ENCODE measurements at regions not wholly inside any gene's neighbourhood (a gene's known extent, or its start where the extent isn't known, plus 50 kb on each side); places are given as distances from the start of the nearest gene placed in this dataset.
"Not testable (repeated sequence)": the region's sequence is repeated elsewhere in the genome, so short reads cannot be mapped to it uniquely, and the experiment has no call there.

GRCh38 chr13:58926858-58927257 is 1236.9 kb downstream of the DIAPH3 start:
- FAIRE-seq = no peak
- no peak for DNase-seq (ENCODE audit: extremely low spot score, insufficient read length, low read depth)

DNA sequence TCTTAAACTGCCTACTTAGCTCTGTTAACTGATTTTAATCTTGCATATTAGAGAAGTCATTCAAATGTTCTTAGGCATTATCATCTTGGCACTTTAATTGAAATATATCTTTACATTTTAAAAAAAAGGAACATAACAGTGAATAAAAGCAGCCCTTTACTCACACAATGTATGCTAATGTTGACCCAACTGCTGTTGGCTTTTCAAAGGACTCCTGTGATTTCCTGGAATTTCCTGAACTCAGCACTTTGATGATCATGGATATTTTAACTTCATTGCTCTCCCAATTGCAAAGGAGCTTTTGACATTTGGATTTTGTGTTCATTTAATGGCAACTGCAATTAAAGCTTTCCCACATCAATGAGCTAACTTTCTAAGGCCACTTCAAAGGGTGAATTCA is 1230.3 kb downstream of the DIAPH3 start:
- no peak for FAIRE-seq
- no peak for DNase-seq (ENCODE audit: extremely low spot score, insufficient read length, low read depth)

- FAIRE-seq (no peak), DNase-seq (ENCODE audit: extremely low spot score, insufficient read length, low read depth) (no peak)
These were observed 1228.0 kb downstream of the DIAPH3 start for GRCh38 chr13:58935689-58936088.

DNA sequence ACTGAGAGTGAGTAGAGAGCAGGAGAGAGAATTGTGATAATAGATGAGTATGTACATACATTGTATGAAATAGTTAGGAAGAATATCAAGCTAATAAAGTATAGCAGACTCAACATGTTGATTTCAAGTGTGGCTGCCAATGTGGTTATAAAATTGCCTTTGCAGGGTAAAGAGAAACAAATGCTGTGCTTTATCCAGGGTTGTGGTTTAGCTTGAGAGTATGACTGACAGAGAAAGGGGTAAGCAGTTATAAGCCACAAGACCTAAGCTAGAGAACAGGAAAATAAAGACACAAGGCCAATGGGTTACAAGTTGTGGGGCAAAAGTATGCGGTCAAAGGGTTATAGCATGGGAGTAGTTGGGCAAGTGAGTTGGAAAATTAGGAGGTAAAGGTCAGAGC is 1217.5 kb downstream of the DIAPH3 start:
- DNase-seq (ENCODE audit: extremely low spot score, insufficient read length, low read depth) (no peak), FAIRE-seq (no peak)

- DNase-seq (ENCODE audit: extremely low spot score, insufficient read length, low read depth) = no peak
- no peak for FAIRE-seq
These were observed 1214.1 kb downstream of the DIAPH3 start for GRCh38 chr13:58949646-58950045.

- peak; percentile 5 for FAIRE-seq
- DNase-seq (ENCODE audit: extremely low spot score, insufficient read length, low read depth) = no peak
These were observed 1212.8 kb downstream of the DIAPH3 start for GRCh38 chr13:58950911-58951310.

GRCh38 chr13:58953638-58954037 is 1210.1 kb downstream of the DIAPH3 start:
- DNase-seq (ENCODE audit: extremely low spot score, insufficient read length, low read depth) (no peak), FAIRE-seq (peak; percentile 73)

GRCh38 chr13:58955546-58956385 is 1208.0 kb downstream of the DIAPH3 start:
- DNase-seq (ENCODE audit: extremely low spot score, insufficient read length, low read depth) = no peak
- no peak for FAIRE-seq

GRCh38 chr13:58958097-58958496 is 1205.6 kb downstream of the DIAPH3 start:
- not testable (repeated sequence) for DNase-seq (ENCODE audit: extremely low spot score, insufficient read length, low read depth)

DNA sequence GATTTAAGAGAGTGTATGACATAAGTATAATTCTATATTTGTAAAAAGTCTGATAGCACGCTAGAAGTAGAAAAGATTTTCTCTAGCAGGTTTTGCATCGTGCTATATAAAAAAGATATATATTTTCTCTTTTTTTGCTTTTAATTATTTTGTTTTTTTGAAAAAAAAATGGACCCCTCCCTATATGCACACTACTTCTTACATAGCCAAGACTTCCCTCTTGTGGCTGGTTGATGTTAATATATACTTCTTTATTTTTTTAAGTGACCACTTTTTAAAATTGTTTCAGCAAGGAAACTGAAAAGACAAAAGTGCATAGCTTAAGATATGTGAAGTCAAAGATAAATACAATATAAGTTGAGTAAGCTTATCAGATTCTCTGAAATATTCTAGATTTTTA is 1202.8 kb downstream of the DIAPH3 start:
- no peak for FAIRE-seq
- no peak for DNase-seq (ENCODE audit: extremely low spot score, insufficient read length, low read depth)

More at GRCh38 chr13:58958097-58958496, 1205.6 kb downstream of the DIAPH3 start:
- not testable (repeated sequence) for FAIRE-seq

DNA sequence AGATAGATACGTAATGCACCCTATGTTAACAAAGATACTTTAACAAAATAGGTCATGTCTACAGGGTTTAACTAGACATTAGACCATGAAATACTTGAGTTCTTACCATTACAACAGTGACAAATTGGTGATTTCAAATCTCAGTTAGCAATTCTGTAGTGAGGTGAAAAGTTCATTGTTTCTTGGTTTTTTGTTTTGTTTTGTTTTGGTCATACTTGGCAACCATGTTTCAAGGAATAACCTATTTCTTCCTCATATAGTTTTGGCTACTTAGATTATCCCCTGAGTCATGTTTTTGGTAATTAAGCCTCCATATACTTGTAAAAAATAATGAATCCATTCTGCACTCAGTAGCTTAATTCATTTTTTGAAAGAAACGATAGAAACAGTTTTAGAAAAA is 1200.4 kb downstream of the DIAPH3 start:
- FAIRE-seq = no peak

GRCh38 chr13:58964048-58964447 is 1199.7 kb downstream of the DIAPH3 start:
- FAIRE-seq (no peak), DNase-seq (ENCODE audit: extremely low spot score, insufficient read length, low read depth) (no peak)

More for the DNA sequence above, 1200.4 kb downstream of the DIAPH3 start:
- DNase-seq (ENCODE audit: extremely low spot score, insufficient read length, low read depth) = no peak

DNA sequence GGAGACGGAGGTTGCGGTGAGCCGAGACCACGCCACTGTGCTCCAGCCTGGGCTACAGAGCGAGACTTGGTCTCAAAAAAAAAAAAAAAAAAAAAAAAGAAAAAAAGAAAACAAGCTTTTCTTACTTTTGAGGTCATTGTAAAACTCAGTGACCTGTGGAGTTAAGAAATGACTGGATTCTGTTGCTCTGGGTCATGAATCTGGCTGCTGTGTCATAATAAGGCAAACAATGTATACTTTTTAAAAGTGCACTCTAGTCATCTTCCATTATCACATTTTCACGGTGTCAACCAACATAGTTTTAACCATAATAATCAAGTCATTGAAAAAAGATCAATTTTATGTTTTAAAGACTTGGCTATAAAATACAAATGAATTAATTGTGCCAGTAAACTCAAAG is 1186.6 kb downstream of the DIAPH3 start:
- FAIRE-seq = no peak
- DNase-seq (ENCODE audit: extremely low spot score, insufficient read length, low read depth) = no peak

DNA sequence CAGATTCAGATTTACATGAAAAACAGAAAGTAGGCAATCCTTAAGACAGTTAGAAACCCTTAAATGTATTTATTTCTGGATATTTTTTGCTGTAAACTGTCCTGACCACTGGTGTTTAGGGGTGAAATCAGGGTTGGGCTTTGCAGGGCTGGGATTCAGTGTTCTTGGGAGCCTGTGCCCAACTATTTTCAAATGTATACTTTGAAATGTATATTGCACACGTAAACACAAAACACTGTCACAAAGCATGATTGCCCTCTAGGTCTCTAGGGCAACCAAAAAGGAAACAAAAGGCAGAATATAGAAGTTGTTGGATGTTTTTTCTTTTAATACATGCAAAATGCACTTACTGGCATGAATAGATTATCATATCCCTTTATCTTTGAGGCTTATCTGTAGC is 1185.4 kb downstream of the DIAPH3 start:
- DNase-seq (ENCODE audit: extremely low spot score, insufficient read length, low read depth) (no peak), FAIRE-seq (no peak)

- no peak for DNase-seq (ENCODE audit: extremely low spot score, insufficient read length, low read depth)
- no peak for FAIRE-seq
These were observed 1183.9 kb downstream of the DIAPH3 start for GRCh38 chr13:58979851-58980250.

DNA sequence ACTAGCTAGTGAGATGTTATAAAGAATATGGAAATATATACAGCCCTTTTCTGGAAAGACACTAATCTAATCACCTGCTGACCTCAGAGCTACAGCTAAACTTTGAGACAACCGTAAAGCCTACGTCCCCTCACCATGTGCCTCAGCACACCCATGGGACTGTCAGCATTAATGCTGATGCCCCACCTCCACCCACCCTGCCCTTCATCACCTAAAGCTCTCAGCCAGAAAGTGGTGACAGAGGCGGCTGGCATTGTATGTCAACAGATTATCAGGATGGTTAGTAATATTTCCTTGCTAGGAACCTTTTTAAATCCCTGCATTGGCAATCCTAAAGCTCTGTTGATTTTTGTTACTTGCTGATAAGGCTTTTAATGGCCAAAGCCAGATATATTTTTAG is 1177.9 kb downstream of the DIAPH3 start:
- DNase-seq (ENCODE audit: extremely low spot score, insufficient read length, low read depth) (no peak), FAIRE-seq (no peak)

DNA sequence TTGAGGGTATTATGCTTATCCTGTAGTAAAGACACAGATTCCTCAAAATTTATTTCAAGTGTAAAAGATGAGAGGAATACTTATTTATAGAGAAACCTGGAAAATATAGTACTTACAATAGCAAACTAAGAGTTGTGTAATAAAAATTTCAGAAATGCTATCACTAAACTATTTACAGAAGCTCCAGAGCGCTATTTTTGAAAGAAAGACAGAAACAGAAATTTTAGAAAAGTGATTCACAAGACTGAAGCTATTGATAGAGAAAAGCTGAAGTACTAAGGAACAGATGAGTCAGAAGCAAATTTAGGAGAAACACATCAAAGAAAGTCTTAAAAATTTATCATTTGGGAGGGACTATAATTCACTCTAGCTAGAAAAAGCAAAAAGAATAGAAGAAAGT is 1174.2 kb downstream of the DIAPH3 start:
- no peak for DNase-seq (ENCODE audit: extremely low spot score, insufficient read length, low read depth)
- no peak for FAIRE-seq

GRCh38 chr13:58991826-58992477 is 1171.8 kb downstream of the DIAPH3 start:
- DNase-seq (ENCODE audit: extremely low spot score, insufficient read length, low read depth) = no peak
- FAIRE-seq = no peak

- FAIRE-seq = no peak
- DNase-seq (ENCODE audit: extremely low spot score, insufficient read length, low read depth) = no peak
These were observed 1171.2 kb downstream of the DIAPH3 start for GRCh38 chr13:58992478-58993042.

DNA sequence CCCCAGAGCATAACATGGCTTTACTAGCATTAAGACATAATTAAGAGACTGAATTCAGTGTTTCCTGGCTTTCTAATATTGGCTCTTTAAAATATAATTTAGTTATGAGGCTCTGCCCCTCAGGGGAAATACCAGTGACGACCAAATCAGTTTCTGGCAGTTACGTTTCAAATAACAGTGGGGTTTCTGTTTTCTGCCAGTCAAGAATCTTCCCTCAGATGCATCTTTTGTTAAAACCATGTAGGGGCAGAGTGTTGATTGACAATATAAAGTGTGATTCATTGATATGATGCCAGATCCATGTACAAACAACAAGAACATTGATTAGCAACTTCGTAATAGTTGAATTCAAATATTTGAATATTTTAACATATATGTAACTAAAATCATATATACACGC is 1169.7 kb downstream of the DIAPH3 start:
- DNase-seq (ENCODE audit: extremely low spot score, insufficient read length, low read depth) = no peak
- FAIRE-seq = no peak

DNA sequence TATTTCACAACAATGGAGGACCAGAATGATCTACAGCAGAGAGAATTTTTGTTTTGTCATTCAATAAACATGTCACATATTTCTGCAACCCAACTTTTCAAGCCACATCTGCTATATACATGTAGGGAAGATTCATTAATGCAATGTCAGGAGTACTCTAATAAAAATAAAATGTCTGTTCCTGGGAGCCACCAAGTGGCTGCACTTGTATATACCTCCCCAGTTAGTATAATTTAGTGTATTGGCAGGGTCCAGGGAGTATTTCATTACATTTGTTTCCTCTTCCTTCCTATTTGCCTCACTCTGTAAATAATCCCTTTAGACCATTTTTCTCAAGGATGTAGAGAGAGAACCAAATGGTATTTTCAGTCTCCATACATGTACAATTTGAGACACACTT is 1169.0 kb downstream of the DIAPH3 start:
- FAIRE-seq = no peak

More for the DNA sequence above, 1169.0 kb downstream of the DIAPH3 start:
- no peak for DNase-seq (ENCODE audit: extremely low spot score, insufficient read length, low read depth)

All from GM18507 (cell line).